ENCODE measurements at regions not wholly inside any gene's neighbourhood (a gene's known extent, or its start where the extent isn't known, plus 50 kb on each side); places are given as distances from the start of the nearest gene placed in this dataset.
"Not testable (repeated sequence)": the region's sequence is repeated elsewhere in the genome, so short reads cannot be mapped to it uniquely, and the experiment has no call there.

- Histone ChIP-seq H3K4me1 (no peaks in the 10 kb centered on the region), H3K36me3 (no peaks in the 10 kb centered on the region), H3K27me3 (no peaks in the 10 kb centered on the region), H3K4me3 (no peak overlapping the region), H3K27ac (no peak overlapping the region), H3K9me3 (no peaks in the 10 kb centered on the region)
- intact Hi-C loops (cut with DNase I; ENCODE audit: low total_unique reads), result no loop called here
- DNase-seq (ENCODE audit: low spot score in 2 of 2), result no peak
- no peak for TF ChIP-seq CTCF (IDR thresholded peaks at IDR 0.05)
- TF ChIP-seq POLR2AphosphoS5 (IDR thresholded peaks at IDR 0.05), result no peak
- TF ChIP-seq POLR2A (IDR thresholded peaks at IDR 0.05), result no peak
Observed at GRCh38 chr7:113282875-113283274, 164.5 kb upstream of the SMIM30 start.

GRCh38 chr7:113281223-113281622 lies 162.9 kb upstream of the SMIM30 start:
- Histone ChIP-seq H3K9me3 (no peaks in the 10 kb centered on the region), H3K4me1 (no peaks in the 10 kb centered on the region), H3K36me3 (no peaks in the 10 kb centered on the region), H3K27ac (no peak overlapping the region), H3K4me3 (no peak overlapping the region), H3K27me3 (no peaks in the 10 kb centered on the region)
- no peak for DNase-seq (ENCODE audit: low spot score in 2 of 2)
- TF ChIP-seq POLR2A (IDR thresholded peaks at IDR 0.05), result no peak
- TF ChIP-seq CTCF (IDR thresholded peaks at IDR 0.05), result no peak
- intact Hi-C loops (cut with DNase I; ENCODE audit: low total_unique reads), result no loop called here

- DNase-seq (ENCODE audit: low spot score in 2 of 2), result no peak
- Histone ChIP-seq H3K4me1 (no peaks in the 10 kb centered on the region), H3K27ac (no peak overlapping the region), H3K9me3 (peaks cover 0 to 7% of the 10 kb centered on the region in 2 donors), H3K4me3 (no peak overlapping the region), H3K36me3 (no peaks in the 10 kb centered on the region), H3K27me3 (no peaks in the 10 kb centered on the region)
- TF ChIP-seq CTCF (IDR thresholded peaks at IDR 0.05) (no peak), POLR2AphosphoS5 (IDR thresholded peaks at IDR 0.05) (no peak), POLR2A (IDR thresholded peaks at IDR 0.05) (no peak)
- intact Hi-C loops (cut with DNase I; ENCODE audit: low total_unique reads), result no loop called here
Observed at GRCh38 chr7:113279256-113279655, 160.9 kb upstream of the SMIM30 start.

GRCh38 chr7:113270790-113271189 lies 152.4 kb upstream of the SMIM30 start:
- intact Hi-C loops (cut with DNase I; ENCODE audit: low total_unique reads), result no loop called here
- Histone ChIP-seq H3K27me3 (no peaks in the 10 kb centered on the region), H3K9me3 (peaks cover 23 to 29% of the 10 kb centered on the region in 2 donors), H3K4me1 (no peaks in the 10 kb centered on the region), H3K4me3 (no peak overlapping the region), H3K36me3 (no peaks in the 10 kb centered on the region), H3K27ac (no peak overlapping the region)
- no peak for DNase-seq (ENCODE audit: low spot score in 2 of 2)
- no peak for TF ChIP-seq POLR2AphosphoS5 (IDR thresholded peaks at IDR 0.05)
- TF ChIP-seq POLR2A (IDR thresholded peaks at IDR 0.05), result no peak
- no peak for TF ChIP-seq CTCF (IDR thresholded peaks at IDR 0.05)

- H3K4me1 ChIP-seq; H3K4me3 ChIP-seq; H3K27ac ChIP-seq; H3K27me3 ChIP-seq; intact Hi-C loops (cut with DNase I; ENCODE audit: low total_unique reads); DNase-seq (ENCODE audit: low spot score in 2 of 2); H3K36me3 ChIP-seq: not testable (repeated sequence)
- H3K9me3 ChIP-seq, result peaks cover 23 to 24% of the 10 kb centered on the region in 2 donors
Observed at GRCh38 chr7:113269592-113269991, 151.2 kb upstream of the SMIM30 start.

- intact Hi-C loops (cut with DNase I; ENCODE audit: low total_unique reads), result no loop called here
- Histone ChIP-seq H3K27ac (no peak overlapping the region), H3K9me3 (peaks cover 23 to 24% of the 10 kb centered on the region in 2 donors)
Observed at GRCh38 chr7:113268757-113269156, 150.4 kb upstream of the SMIM30 start.

More at GRCh38 chr7:113268757-113269156, 150.4 kb upstream of the SMIM30 start:
- DNase-seq (ENCODE audit: low spot score in 2 of 2), result no peak
- Histone ChIP-seq H3K36me3 (no peaks in the 10 kb centered on the region), H3K4me3 (no peak overlapping the region), H3K4me1 (no peaks in the 10 kb centered on the region), H3K27me3 (no peaks in the 10 kb centered on the region)
- TF ChIP-seq CTCF (IDR thresholded peaks at IDR 0.05) (no peak), POLR2A (IDR thresholded peaks at IDR 0.05) (no peak), POLR2AphosphoS5 (IDR thresholded peaks at IDR 0.05) (no peak)

Measured in breast epithelium (tissue), 4 donors.